ENCODE measurements at regions not wholly inside any gene's neighbourhood (a gene's known extent, or its start where the extent isn't known, plus 50 kb on each side); places are given as distances from the start of the nearest gene placed in this dataset.

- no peak for DNase-seq
- FAIRE-seq, result no peak
- Histone ChIP-seq H3K4me1 (no peaks in the 10 kb centered on the region), H3K36me3 (no peaks in the 10 kb centered on the region), H3K9me3 (no peaks in the 10 kb centered on the region), H3K27ac (no peak overlapping the region), H3K4me3 (no peak overlapping the region), H3K27me3 (no peaks in the 10 kb centered on the region)
- intact Hi-C loops (cut with DNase I), result no loop called here
- WGBS, 2 donors, result 65 to 73% methylated on average over 3 of the region's 3 CpGs
- TF ChIP-seq CTCF (IDR thresholded peaks at IDR 0.05), result no peak
- no peak for ATAC-seq
These were observed 147.5 kb downstream of the CYSLTR2 start for GRCh38 chr13:48801255-48801654.

GRCh38 chr13:48804821-48805601, 151.3 kb downstream of the CYSLTR2 start:
- ATAC-seq, result no peak
- FAIRE-seq, result no peak
- intact Hi-C loops (cut with DNase I), result no loop called here
- Histone ChIP-seq H3K4me1 (no peaks in the 10 kb centered on the region), H3K27ac (no peak overlapping the region), H3K4me3 (no peak overlapping the region), H3K9me3 (no peaks in the 10 kb centered on the region), H3K27me3 (no peaks in the 10 kb centered on the region), H3K36me3 (no peaks in the 10 kb centered on the region)
- DNase-seq, result no peak
- WGBS, 2 donors, result 80 to 81% methylated on average over 4 of the region's 4 CpGs
- TF ChIP-seq CTCF (IDR thresholded peaks at IDR 0.05), result no peak

GRCh38 chr13:48806522-48806921, 152.8 kb downstream of the CYSLTR2 start:
- Histone ChIP-seq H3K4me1 (no peaks in the 10 kb centered on the region), H3K9me3 (no peaks in the 10 kb centered on the region), H3K27ac (no peak overlapping the region), H3K27me3 (no peaks in the 10 kb centered on the region), H3K4me3 (no peak overlapping the region), H3K36me3 (no peaks in the 10 kb centered on the region)
- DNase-seq (no peak), FAIRE-seq (no peak), ATAC-seq (no peak)
- intact Hi-C loops (cut with DNase I), result no loop called here
- TF ChIP-seq CTCF (IDR thresholded peaks at IDR 0.05), result no peak
- WGBS, 2 donors, result 91 to 92% methylated on average over 3 of the region's 3 CpGs

- H3K27me3 ChIP-seq, result no peaks in the 10 kb centered on the region
- H3K4me3 ChIP-seq, result no peak overlapping the region
- intact Hi-C loops (cut with DNase I), result no loop called here
- no peak for TF ChIP-seq CTCF (IDR thresholded peaks at IDR 0.05)
- H3K9me3 ChIP-seq, result no peaks in the 10 kb centered on the region
- DNase-seq (no peak), ATAC-seq (no peak), FAIRE-seq (no peak)
- 73 to 78% methylated on average over 1 of the region's 1 CpG for WGBS, 2 donors
- H3K36me3 ChIP-seq, result no peaks in the 10 kb centered on the region
- no peak overlapping the region for H3K27ac ChIP-seq
- H3K4me1 ChIP-seq, result no peaks in the 10 kb centered on the region
These were observed 155.0 kb downstream of the CYSLTR2 start for GRCh38 chr13:48808683-48809082.

GRCh38 chr13:48810013-48810412, 156.3 kb downstream of the CYSLTR2 start:
- Histone ChIP-seq H3K36me3 (no peaks in the 10 kb centered on the region), H3K27me3 (no peaks in the 10 kb centered on the region), H3K9me3 (no peaks in the 10 kb centered on the region), H3K4me1 (no peaks in the 10 kb centered on the region), H3K4me3 (no peak overlapping the region), H3K27ac (no peak overlapping the region)
- DNase-seq (no peak), ATAC-seq (no peak), FAIRE-seq (no peak)
- no peak for TF ChIP-seq CTCF (IDR thresholded peaks at IDR 0.05)
- intact Hi-C loops (cut with DNase I), result no loop called here
- WGBS, 2 donors, result 72 to 73% methylated on average over 6 of the region's 6 CpGs

Data from pancreas (tissue), 10 donors.